Uterus (tissue), 3 donors: ENCODE measurements at regions not wholly inside any gene's neighbourhood (a gene's known extent, or its start where the extent isn't known, plus 50 kb on each side); places are given as distances from the start of the nearest gene placed in this dataset.

Experiments
- DNase-seq, 2 donors: peaks; one replicate each; pipeline ENCODE4 v3.0.0-alpha.2; 2019 to 2020
- H3K27ac ChIP-seq, 2 donors: fragments of 200-600 bp; sonication (generic); 1 replicate in 1 of 2; 2 replicates in 1 of 2; pipeline ENCODE4 v1.5.1; 2016 to 2018
- H3K27me3 ChIP-seq, 2 donors: fragments of 200-600 bp; sonication (generic); one replicate each; pipeline ENCODE4 v1.5.1; 2018 to 2019; ENCODE audit warnings: control low read depth in 1 of 2
- H3K36me3 ChIP-seq, 2 donors: fragments of 200-600 bp; sonication (generic); one replicate each; pipeline ENCODE4 v1.5.1; 2019; ENCODE audit warnings: control low read depth in 1 of 2
- H3K4me1 ChIP-seq, 2 donors: fragments of 200-600 bp; sonication (generic); one replicate each; pipeline ENCODE4 v1.5.1; 2018 to 2019; ENCODE audit warnings: control low read depth in 1 of 2
- H3K4me3 ChIP-seq, 2 donors: fragments of 200-600 bp; sonication (generic); 1 replicate in 1 of 2; 2 replicates in 1 of 2; pipeline ENCODE4 v1.5.1; 2018 to 2019; ENCODE audit warnings: mild to moderate bottlenecking in 1 of 2
- H3K9me3 ChIP-seq, 2 donors: fragments of 200-600 bp; sonication (generic); one replicate each; pipeline ENCODE4 v1.5.1; 2019; ENCODE audit warnings: control low read depth in 1 of 2
- POLR2A ChIP-seq, 2 donors: fragments of 450-650 bp; IDR thresholded peaks; one replicate each; pipeline ENCODE4 v1.6.1; 2016; ENCODE audit warnings: antibody characterized with exemption in 2 of 2, mild to moderate bottlenecking in 1 of 2, moderate library complexity in 1 of 2
- intact Hi-C: fragments of 100-400 bp; cut with DNase I; formaldehyde crosslinking; loops from one replicate; pipeline ENCODE4 v1.15.1; 2023; ENCODE audit warnings: low total_unique reads
- TF ChIP-seq, protein P1 (sequence below), 4 experiments: fragments of 200-600 bp in 2 of 4; fragments of 450-650 bp in 2 of 4; sonication (generic) in 2 of 4; IDR thresholded peaks; one replicate each; pipeline ENCODE4 v1.5.1; 2016 to 2019; ENCODE audit warnings: antibody characterized with exemption in 4 of 4, mild to moderate bottlenecking in 2 of 4, moderate library complexity in 1 of 4
- donor health status: DM: yes; HTN: yes; CAD: no.

DNA sequence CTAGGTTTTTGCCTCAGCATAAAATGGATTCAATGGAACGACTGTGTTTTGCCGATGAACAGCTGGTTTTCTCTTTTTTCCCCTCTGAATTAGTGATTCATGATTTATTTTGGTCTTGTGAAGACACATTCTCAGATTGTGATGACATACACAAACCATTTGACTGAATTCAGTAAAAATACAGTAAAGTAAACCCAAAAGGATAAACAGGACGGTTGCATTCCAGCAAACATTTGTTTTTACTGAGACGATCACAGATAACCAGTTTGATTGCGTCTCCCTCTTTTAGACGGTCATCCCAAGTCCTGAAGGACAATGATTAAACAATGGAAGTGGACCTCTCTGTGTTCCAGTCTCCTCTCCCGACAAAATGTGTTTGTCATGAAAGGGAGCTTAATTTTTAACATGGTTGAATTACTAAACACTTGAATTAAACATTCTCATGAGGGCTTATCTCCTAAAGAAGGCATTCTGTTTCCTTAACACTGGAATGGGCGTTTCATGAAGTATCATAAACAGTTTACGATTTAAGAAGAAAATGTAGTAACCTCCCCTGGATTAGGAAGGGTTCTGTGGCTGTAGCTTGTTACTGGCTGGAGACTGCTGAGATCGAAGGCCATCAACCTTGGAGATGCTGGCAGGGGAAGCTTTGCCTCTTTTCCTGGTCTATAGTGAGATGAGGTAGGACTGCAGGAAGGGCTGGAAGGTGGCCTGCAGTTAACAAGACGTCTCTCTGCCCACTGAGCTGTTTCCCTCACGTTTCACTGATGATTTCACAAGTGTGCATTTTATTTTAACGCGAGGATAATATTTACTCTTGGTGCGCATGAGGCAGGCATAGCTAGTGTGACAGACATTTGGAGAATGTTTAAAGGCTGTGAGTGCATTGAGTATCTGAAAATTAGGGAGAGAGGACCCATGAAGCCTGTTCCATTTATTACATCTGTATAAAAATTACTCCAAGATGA lies 457.9 kb downstream of the FGF9 start:
- Histone ChIP-seq H3K9me3 (no peaks in the 10 kb centered on the region), H3K36me3 (no peaks in the 10 kb centered on the region), H3K4me1 (no peaks in the 10 kb centered on the region), H3K27me3 (no peaks in the 10 kb centered on the region), H3K27ac (no peak overlapping the region), H3K4me3 (no peak overlapping the region)
- no peak for DNase-seq
- TF ChIP-seq, protein P1, sequence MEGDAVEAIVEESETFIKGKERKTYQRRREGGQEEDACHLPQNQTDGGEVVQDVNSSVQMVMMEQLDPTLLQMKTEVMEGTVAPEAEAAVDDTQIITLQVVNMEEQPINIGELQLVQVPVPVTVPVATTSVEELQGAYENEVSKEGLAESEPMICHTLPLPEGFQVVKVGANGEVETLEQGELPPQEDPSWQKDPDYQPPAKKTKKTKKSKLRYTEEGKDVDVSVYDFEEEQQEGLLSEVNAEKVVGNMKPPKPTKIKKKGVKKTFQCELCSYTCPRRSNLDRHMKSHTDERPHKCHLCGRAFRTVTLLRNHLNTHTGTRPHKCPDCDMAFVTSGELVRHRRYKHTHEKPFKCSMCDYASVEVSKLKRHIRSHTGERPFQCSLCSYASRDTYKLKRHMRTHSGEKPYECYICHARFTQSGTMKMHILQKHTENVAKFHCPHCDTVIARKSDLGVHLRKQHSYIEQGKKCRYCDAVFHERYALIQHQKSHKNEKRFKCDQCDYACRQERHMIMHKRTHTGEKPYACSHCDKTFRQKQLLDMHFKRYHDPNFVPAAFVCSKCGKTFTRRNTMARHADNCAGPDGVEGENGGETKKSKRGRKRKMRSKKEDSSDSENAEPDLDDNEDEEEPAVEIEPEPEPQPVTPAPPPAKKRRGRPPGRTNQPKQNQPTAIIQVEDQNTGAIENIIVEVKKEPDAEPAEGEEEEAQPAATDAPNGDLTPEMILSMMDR (IDR thresholded peaks at IDR 0.05): no peak
- no peak for TF ChIP-seq POLR2A (IDR thresholded peaks at IDR 0.05)
- intact Hi-C loops: no loop called here

DNA sequence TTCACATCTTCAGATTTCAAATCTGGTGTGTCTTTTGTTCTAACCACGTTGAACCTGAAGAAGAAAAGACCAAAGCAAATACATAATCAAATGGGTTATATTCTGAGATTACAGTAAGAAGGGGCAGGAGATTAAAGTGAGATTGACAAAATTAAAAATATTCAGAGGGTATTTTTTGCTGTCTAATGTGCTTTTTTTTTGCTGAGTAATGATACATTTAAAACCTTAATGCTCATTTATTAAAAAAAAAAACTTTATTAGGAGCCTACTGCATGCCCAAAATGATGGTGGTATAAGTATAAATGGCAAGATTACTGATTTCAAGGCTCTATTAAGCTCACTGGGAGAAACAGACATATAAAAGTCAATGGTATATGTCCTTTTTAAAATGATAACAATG lies 459.4 kb downstream of the FGF9 start:
- intact Hi-C loops: no loop called here
- Histone ChIP-seq H3K36me3 (no peaks in the 10 kb centered on the region), H3K9me3 (no peaks in the 10 kb centered on the region), H3K4me3 (no peak overlapping the region), H3K27me3 (no peaks in the 10 kb centered on the region), H3K27ac (no peak overlapping the region), H3K4me1 (no peaks in the 10 kb centered on the region)
- no peak for DNase-seq
- TF ChIP-seq POLR2A (IDR thresholded peaks at IDR 0.05): no peak
- TF ChIP-seq, protein P1 (IDR thresholded peaks at IDR 0.05): no peak

DNA sequence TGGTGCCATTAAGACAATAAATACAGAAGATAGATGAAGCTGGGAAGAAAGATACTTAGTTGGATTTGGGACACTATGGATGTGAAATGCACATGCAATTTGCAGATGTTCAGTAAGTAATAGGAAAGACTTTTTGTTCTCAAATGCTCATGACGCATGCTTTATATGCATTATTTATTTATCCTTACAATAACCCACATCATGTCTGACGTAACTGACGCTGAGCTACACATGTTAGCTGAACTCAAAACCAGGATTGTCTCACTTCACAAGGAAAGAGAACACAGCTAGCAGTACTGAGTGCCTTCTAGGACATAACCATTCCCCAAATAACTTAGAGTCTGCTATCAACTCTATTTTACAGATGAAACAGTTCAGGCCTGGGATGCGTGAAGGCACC lies 463.4 kb downstream of the FGF9 start:
- no peaks in the 10 kb centered on the region for H3K9me3 ChIP-seq
- no peak for DNase-seq
- H3K4me3 ChIP-seq: no peak overlapping the region
- TF ChIP-seq, protein P1 (IDR thresholded peaks at IDR 0.05): no peak
- TF ChIP-seq POLR2A (IDR thresholded peaks at IDR 0.05): no peak
- H3K27ac ChIP-seq: no peak overlapping the region
- H3K36me3 ChIP-seq: no peaks in the 10 kb centered on the region
- no peaks in the 10 kb centered on the region for H3K4me1 ChIP-seq
- intact Hi-C loops: no loop called here
- H3K27me3 ChIP-seq: no peaks in the 10 kb centered on the region

DNA sequence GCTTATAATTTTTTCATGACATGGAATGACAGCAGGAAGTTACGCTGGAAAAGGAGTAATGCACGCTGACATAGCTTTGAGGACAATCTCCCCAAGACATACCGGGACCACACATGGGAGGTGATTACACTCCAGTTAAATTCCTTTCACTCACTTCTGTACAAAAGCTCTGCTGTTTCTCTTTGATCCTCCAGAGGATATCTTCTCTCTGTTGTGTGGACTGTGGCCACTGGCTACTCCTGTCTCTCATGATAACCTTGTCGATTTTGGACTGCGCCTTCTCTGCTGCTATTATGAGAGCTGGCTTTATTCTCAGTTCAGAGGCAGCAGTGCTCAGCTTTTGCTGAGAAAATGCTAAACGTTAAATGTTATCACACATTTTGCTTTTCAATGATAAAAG lies 464.6 kb downstream of the FGF9 start:
- H3K4me1 ChIP-seq: no peaks in the 10 kb centered on the region
- no peak overlapping the region for H3K27ac ChIP-seq
- intact Hi-C loops: no loop called here
- no peak overlapping the region for H3K4me3 ChIP-seq
- H3K36me3 ChIP-seq: no peaks in the 10 kb centered on the region
- DNase-seq: no peak
- H3K9me3 ChIP-seq: no peaks in the 10 kb centered on the region
- no peak for TF ChIP-seq POLR2A (IDR thresholded peaks at IDR 0.05)
- TF ChIP-seq, protein P1 (IDR thresholded peaks at IDR 0.05): no peak
- H3K27me3 ChIP-seq: no peaks in the 10 kb centered on the region

DNA sequence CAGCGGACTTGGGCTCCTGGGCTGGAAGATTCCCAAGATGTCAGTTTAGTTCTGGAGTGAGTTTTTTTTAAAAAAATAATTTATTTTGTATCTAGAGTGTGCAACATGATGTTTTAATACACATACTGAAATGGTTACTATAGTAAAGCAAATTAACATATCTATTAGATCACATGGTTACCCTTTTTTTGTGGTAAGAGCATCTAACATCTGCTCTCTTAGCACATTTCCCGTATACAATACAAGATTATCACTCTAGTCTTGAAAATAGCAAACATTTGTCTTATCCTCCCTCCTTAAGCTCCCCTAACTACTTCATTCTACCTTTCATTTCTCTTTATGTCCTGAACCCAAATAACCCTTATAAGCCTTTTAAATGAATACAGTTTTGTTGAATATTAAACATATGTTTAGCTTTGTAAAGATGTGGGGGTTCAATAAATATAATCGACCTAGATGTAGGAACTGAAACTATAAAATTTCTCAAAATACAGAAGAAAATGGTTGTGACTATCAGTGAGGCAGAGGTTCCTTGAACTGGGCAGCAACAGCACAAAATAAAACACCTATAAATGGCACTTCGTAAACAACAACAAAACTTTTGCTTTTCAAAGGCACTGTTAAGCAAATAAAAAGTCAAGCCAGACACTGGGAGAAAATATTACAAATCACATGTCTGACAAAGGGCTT lies 466.6 kb downstream of the FGF9 start:
- Histone ChIP-seq H3K27ac (no peak overlapping the region), H3K36me3 (no peaks in the 10 kb centered on the region), H3K27me3 (no peaks in the 10 kb centered on the region), H3K4me3 (no peak overlapping the region), H3K4me1 (no peaks in the 10 kb centered on the region), H3K9me3 (no peaks in the 10 kb centered on the region)
- no peak for DNase-seq
- TF ChIP-seq POLR2A (IDR thresholded peaks at IDR 0.05): no peak
- intact Hi-C loops: no loop called here
